WTC11 (cell line): ENCODE measurements at regions not wholly inside any gene's neighbourhood (a gene's known extent, or its start where the extent isn't known, plus 50 kb on each side); places are given as distances from the start of the nearest gene placed in this dataset.

Source experiments
- ATAC-seq: fragments of 200-7000 bp; cut with Tn5 transposase; 2 replicates; pipeline ENCODE4 v1.10.0; 2021; ENCODE audit warnings: mild to moderate bottlenecking, moderate library complexity
- CTCF ChIA-PET: fragments of 300-600 bp; sonication (Branson Sonifier 250); formaldehyde crosslinking; loops from one replicate; lab custom pipeline; 2021; ENCODE audit warnings: antibody characterized with exemption; lab: Charles Lee
- POLR2A ChIA-PET: fragments of 350-600 bp; sonication (Branson Sonifier 250); formaldehyde crosslinking; loops from one replicate; lab custom pipeline; 2021; ENCODE audit warnings: antibody characterized with exemption; lab: Charles Lee
- DNase-seq: peaks from one replicate; pipeline ENCODE4 v3.0.0; 2021; ENCODE audit warnings: low spot score
- H3K27ac Mint-ChIP-seq: 2 replicates; pipeline ENCODE4 v1.8.0; 2021; ENCODE audit warnings: mixed read lengths
- H3K27me3 Mint-ChIP-seq: 2 replicates; pipeline ENCODE4 v1.8.0; 2021; ENCODE audit warnings: low read depth, mild to moderate bottlenecking, moderate library complexity, mixed read lengths
- H3K36me3 Mint-ChIP-seq: 2 replicates; pipeline ENCODE4 v1.8.0; 2021; ENCODE audit warnings: mixed read lengths
- H3K4me1 Mint-ChIP-seq: 2 replicates; pipeline ENCODE4 v1.8.0; 2022; ENCODE audit warnings: mixed read lengths
- H3K4me3 Mint-ChIP-seq: 2 replicates; pipeline ENCODE4 v1.8.0; 2021; ENCODE audit warnings: mild to moderate bottlenecking, moderate library complexity, mixed read lengths
- H3K9me3 Mint-ChIP-seq: 2 replicates; pipeline ENCODE4 v1.8.0; 2021; ENCODE audit warnings: mixed read lengths
- AR ChIP-seq: fragments of 250-450 bp; sonication (Bioruptor Pico); IDR thresholded peaks from 2 replicates; pipeline ENCODE4 v1.9.0; 2021; ENCODE audit warnings: mild to moderate bottlenecking
- E2F4 ChIP-seq: sonication (generic); formaldehyde crosslinking; IDR thresholded peaks from 2 replicates; pipeline ENCODE4 v1.8.1; 2022; ENCODE audit warnings: low read depth, mild to moderate bottlenecking, moderate library complexity, missing genetic modification reagents, borderline replicate concordance
- ERG ChIP-seq: fragments of 250-450 bp; sonication (Bioruptor Pico); IDR thresholded peaks from 2 replicates; pipeline ENCODE4 v1.8.0; 2021; ENCODE audit warnings: mild to moderate bottlenecking
- FOXP4 ChIP-seq: sonication (generic); formaldehyde crosslinking; IDR thresholded peaks from 2 replicates; pipeline ENCODE4 v1.8.0; 2022; ENCODE audit warnings: mild to moderate bottlenecking, missing genetic modification reagents
- GABPB1 ChIP-seq: sonication (generic); formaldehyde crosslinking; IDR thresholded peaks from 2 replicates; pipeline ENCODE4 v1.8.1; 2023; ENCODE audit warnings: mild to moderate bottlenecking, missing genetic modification reagents
- GTF2I ChIP-seq: fragments of 250-450 bp; sonication (Bioruptor Pico); conservative IDR thresholded peaks from 2 replicates; pipeline ENCODE4 v1.4.0; 2021; ENCODE audit warnings: mild to moderate bottlenecking
- MYBL2 ChIP-seq: sonication (generic); formaldehyde crosslinking; IDR thresholded peaks from 2 replicates; pipeline ENCODE4 v1.8.1; 2023; ENCODE audit warnings: mild to moderate bottlenecking, moderate library complexity, missing genetic modification reagents
- RORB ChIP-seq: fragments of 250-450 bp; sonication (Bioruptor Pico); IDR thresholded peaks from 2 replicates; pipeline ENCODE4 v1.9.0; 2021; ENCODE audit warnings: mild to moderate bottlenecking
- SP1 ChIP-seq: sonication (generic); formaldehyde crosslinking; conservative IDR thresholded peaks from 2 replicates; pipeline ENCODE4 v1.8.1; 2022; ENCODE audit warnings: missing genetic modification reagents
- TCF7 ChIP-seq: sonication (generic); formaldehyde crosslinking; IDR thresholded peaks from 2 replicates; pipeline ENCODE4 v1.8.0; 2022; ENCODE audit warnings: mild to moderate bottlenecking, low read depth, missing genetic modification reagents, moderate library complexity
- TEAD4 ChIP-seq: sonication (generic); formaldehyde crosslinking; IDR thresholded peaks from 2 replicates; pipeline ENCODE4 v1.8.0; 2022; ENCODE audit warnings: mild to moderate bottlenecking, missing genetic modification reagents
- TP53 ChIP-seq: sonication (generic); formaldehyde crosslinking; IDR thresholded peaks from 2 replicates; pipeline ENCODE4 v1.8.1; 2023; ENCODE audit warnings: mild to moderate bottlenecking, missing genetic modification reagents
- ZNF138 ChIP-seq: sonication (generic); formaldehyde crosslinking; conservative IDR thresholded peaks from 2 replicates; pipeline ENCODE4 v1.8.1; 2022; ENCODE audit warnings: mild to moderate bottlenecking, moderate library complexity, missing genetic modification reagents
- ZNF396 ChIP-seq: fragments of 250-450 bp; sonication (Bioruptor Pico); IDR thresholded peaks from 2 replicates; pipeline ENCODE4 v1.8.0; 2021; ENCODE audit warnings: mild to moderate bottlenecking, moderate library complexity, borderline replicate concordance
- ZSCAN18 ChIP-seq: fragments of 250-450 bp; sonication (Bioruptor Pico); IDR thresholded peaks from 2 replicates; pipeline ENCODE4 v2.1.2; 2022; ENCODE audit warnings: mild to moderate bottlenecking, moderate library complexity
- TF ChIP-seq, protein P1 (sequence below): sonication (generic); formaldehyde crosslinking; IDR thresholded peaks from 2 replicates; pipeline ENCODE4 v1.8.1; 2023; ENCODE audit warnings: mild to moderate bottlenecking, missing genetic modification reagents, moderate library complexity
- TF ChIP-seq, protein P2 (sequence below): sonication (generic); formaldehyde crosslinking; IDR thresholded peaks from 2 replicates; pipeline ENCODE4 v1.8.0; 2023; ENCODE audit warnings: missing genetic modification reagents, mild to moderate bottlenecking, borderline replicate concordance

DNA sequence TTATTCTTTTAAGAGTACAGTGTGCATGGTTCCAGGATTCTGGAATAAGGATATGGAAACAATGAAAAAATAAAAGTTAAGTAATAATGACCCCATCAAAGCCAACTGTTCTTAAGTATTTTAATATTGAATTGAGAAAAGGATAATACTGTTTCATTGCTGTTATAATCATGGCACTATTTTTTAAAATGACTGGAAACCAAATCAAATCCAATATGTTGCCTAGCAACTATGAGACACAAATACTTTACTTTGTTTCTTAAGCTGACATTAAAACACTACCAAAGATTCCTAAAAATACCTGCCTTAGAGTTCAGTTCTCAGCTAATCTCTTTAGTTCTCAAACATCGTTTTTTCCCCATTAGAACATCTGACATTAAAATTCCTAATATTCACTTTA is 66.4 kb upstream of the OTOGL start (continued):
- TF ChIP-seq TEAD4 (CRISPR knock-in tag): no peak

DNA sequence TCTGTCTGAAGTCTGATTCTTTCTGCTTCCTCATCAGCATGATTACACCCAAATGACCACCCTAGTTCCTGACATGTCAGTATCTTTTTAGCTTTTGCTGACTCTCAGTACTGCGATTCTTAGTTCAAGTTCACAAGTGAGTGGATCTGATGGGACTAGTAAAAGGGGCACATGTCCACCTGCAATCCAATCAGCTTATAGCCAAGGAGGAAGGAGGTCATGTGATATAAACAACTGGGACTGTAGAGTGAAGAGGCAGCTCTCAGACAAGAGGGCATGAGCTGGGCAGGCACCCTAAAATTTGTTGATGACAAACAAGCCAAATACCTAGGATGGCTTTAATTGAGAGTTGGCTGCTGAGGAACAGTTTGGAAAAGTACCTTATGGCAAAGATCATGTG is 68.1 kb upstream of the OTOGL start:
- TF ChIP-seq ZNF138 (CRISPR knock-in tag): no peak
- no peak for TF ChIP-seq GABPB1 (CRISPR knock-in tag)
- TF ChIP-seq, protein P1, sequence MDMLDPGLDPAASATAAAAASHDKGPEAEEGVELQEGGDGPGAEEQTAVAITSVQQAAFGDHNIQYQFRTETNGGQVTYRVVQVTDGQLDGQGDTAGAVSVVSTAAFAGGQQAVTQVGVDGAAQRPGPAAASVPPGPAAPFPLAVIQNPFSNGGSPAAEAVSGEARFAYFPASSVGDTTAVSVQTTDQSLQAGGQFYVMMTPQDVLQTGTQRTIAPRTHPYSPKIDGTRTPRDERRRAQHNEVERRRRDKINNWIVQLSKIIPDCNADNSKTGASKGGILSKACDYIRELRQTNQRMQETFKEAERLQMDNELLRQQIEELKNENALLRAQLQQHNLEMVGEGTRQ: peak; percentile 66
- H3K9me3 Mint-ChIP-seq: peaks cover 7% of the 10 kb centered on the region
- ChIA-PET POLR2A (no interaction called here), CTCF (no interaction called here)
- no peak for DNase-seq
- peaks cover 14% of the 10 kb centered on the region for H3K4me1 Mint-ChIP-seq
- H3K27me3 Mint-ChIP-seq: peaks cover 30% of the 10 kb centered on the region
- H3K36me3 Mint-ChIP-seq: no peaks in the 10 kb centered on the region
- no peak overlapping the region for H3K4me3 Mint-ChIP-seq
- no peak overlapping the region for H3K27ac Mint-ChIP-seq
- no peak; the same call in 1 of the 2 replicates for ATAC-seq

DNA sequence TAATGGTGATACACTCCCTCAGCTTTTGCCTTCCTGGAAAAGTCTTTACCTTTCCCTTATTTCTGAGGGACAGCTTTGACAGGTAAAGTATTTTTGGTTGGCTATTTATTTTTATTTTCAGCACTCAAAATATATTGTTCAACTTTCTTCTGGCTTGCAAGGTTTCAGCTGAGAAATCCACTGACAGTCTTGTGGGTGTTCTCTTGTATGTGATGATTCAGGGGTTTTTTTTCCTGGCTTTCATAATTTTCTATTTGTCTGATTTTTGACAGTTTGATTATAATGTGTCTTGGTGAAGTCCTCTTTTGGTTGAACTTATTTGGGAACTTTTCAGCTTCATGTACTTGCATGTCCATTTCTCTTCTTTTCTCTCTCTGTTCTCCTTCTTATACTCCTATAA is 73.7 kb upstream of the OTOGL start:
- Mint-ChIP-seq H3K4me3 (no peak overlapping the region), H3K9me3 (peaks cover 31% of the 10 kb centered on the region), H3K27ac (no peak overlapping the region), H3K36me3 (peaks cover 8% of the 10 kb centered on the region), H3K27me3 (no peaks in the 10 kb centered on the region), H3K4me1 (peaks cover 7% of the 10 kb centered on the region)
- no peak for TF ChIP-seq RORB (CRISPR knock-in tag)
- TF ChIP-seq FOXP4 (CRISPR knock-in tag): no peak
- TF ChIP-seq TCF7: no peak
- TF ChIP-seq ZNF396 (CRISPR knock-in tag): no peak
- no peak for TF ChIP-seq SP1 (CRISPR knock-in tag)
- TF ChIP-seq MYBL2 (CRISPR knock-in tag): no peak
- TF ChIP-seq E2F4 (CRISPR knock-in tag): no peak
- CTCF ChIA-PET: no interaction called here
- POLR2A ChIA-PET: no interaction called here
- no peak for DNase-seq
- no peak for ATAC-seq

DNA sequence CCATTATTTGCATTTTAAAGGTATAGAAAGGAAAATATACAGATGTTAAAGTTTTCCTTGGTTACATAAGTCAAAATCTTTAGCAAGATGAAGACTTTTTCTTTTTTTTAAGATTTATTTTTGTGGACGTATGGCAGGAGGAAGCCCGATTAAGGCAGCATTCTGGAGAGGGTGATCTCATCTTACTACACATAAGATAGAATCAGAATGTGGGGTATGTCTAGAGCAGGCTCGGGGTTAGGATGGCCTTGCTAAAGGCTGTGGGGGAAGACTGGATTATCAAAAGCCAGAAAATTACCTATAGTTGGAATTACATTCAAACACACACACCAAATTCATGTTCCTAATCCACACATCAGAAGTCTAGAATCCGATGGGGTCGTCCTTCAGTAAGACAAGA is 79.6 kb upstream of the OTOGL start:
- DNase-seq (no peak), ATAC-seq (no peak)
- ChIA-PET POLR2A (no interaction called here), CTCF (no interaction called here)
- peaks cover 15% of the 10 kb centered on the region for H3K9me3 Mint-ChIP-seq
- no peak overlapping the region for H3K27ac Mint-ChIP-seq
- H3K27me3 Mint-ChIP-seq: no peaks in the 10 kb centered on the region
- peaks cover 7% of the 10 kb centered on the region for H3K4me1 Mint-ChIP-seq
- H3K36me3 Mint-ChIP-seq: no peaks in the 10 kb centered on the region
- H3K4me3 Mint-ChIP-seq: no peak overlapping the region
- no peak for TF ChIP-seq ZSCAN18 (CRISPR knock-in tag)
- TF ChIP-seq GTF2I (CRISPR knock-in tag): no peak
- TF ChIP-seq AR: no peak
- TF ChIP-seq, protein P2, sequence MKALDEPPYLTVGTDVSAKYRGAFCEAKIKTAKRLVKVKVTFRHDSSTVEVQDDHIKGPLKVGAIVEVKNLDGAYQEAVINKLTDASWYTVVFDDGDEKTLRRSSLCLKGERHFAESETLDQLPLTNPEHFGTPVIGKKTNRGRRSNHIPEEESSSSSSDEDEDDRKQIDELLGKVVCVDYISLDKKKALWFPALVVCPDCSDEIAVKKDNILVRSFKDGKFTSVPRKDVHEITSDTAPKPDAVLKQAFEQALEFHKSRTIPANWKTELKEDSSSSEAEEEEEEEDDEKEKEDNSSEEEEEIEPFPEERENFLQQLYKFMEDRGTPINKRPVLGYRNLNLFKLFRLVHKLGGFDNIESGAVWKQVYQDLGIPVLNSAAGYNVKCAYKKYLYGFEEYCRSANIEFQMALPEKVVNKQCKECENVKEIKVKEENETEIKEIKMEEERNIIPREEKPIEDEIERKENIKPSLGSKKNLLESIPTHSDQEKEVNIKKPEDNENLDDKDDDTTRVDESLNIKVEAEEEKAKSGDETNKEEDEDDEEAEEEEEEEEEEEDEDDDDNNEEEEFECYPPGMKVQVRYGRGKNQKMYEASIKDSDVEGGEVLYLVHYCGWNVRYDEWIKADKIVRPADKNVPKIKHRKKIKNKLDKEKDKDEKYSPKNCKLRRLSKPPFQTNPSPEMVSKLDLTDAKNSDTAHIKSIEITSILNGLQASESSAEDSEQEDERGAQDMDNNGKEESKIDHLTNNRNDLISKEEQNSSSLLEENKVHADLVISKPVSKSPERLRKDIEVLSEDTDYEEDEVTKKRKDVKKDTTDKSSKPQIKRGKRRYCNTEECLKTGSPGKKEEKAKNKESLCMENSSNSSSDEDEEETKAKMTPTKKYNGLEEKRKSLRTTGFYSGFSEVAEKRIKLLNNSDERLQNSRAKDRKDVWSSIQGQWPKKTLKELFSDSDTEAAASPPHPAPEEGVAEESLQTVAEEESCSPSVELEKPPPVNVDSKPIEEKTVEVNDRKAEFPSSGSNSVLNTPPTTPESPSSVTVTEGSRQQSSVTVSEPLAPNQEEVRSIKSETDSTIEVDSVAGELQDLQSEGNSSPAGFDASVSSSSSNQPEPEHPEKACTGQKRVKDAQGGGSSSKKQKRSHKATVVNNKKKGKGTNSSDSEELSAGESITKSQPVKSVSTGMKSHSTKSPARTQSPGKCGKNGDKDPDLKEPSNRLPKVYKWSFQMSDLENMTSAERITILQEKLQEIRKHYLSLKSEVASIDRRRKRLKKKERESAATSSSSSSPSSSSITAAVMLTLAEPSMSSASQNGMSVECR (CRISPR knock-in tag): no peak
- no peak for TF ChIP-seq TP53 (CRISPR knock-in tag)
- no peak for TF ChIP-seq ERG
- TF ChIP-seq ZNF138 (CRISPR knock-in tag): no peak
- TF ChIP-seq TCF7: no peak
